HEK293 (cell line): ENCODE measurements at regions not wholly inside any gene's neighbourhood (a gene's known extent, or its start where the extent isn't known, plus 50 kb on each side); places are given as distances from the start of the nearest gene placed in this dataset.

Experiments
- ZBTB20 ChIP-seq: fragments of 450-650 bp; formaldehyde crosslinking; IDR thresholded peaks from 2 replicates; pipeline ENCODE4 v1.5.1; 2016; ENCODE audit warnings: missing biosample characterization, missing genetic modification characterization
- ZBTB26 ChIP-seq: fragments of 450-650 bp; formaldehyde crosslinking; optimal IDR thresholded peaks from 2 replicates; pipeline ENCODE3; 2016; ENCODE audit warnings: missing biosample characterization, mild to moderate bottlenecking, missing genetic modification characterization
- ZBTB8A ChIP-seq: fragments of 450-650 bp; formaldehyde crosslinking; IDR thresholded peaks from 2 replicates; pipeline ENCODE4 v1.5.1; 2016; ENCODE audit warnings: missing biosample characterization, missing genetic modification characterization
- ZNF654 ChIP-seq: fragments of 450-650 bp; formaldehyde crosslinking; IDR thresholded peaks from 2 replicates; pipeline ENCODE4 v1.5.1; 2016; ENCODE audit warnings: low read depth, missing biosample characterization, missing genetic modification characterization
- TF ChIP-seq, protein P1 (sequence below): fragments of 450-650 bp; formaldehyde crosslinking; IDR thresholded peaks from 2 replicates; pipeline ENCODE4 v1.5.1; 2016; ENCODE audit warnings: missing biosample characterization, missing genetic modification characterization

GRCh38 chr19:31055454-31055853, 293.8 kb downstream of the TSHZ3 start:
- TF ChIP-seq ZBTB26 (tag by site-specific recombination) = no peak
- TF ChIP-seq, protein P1, sequence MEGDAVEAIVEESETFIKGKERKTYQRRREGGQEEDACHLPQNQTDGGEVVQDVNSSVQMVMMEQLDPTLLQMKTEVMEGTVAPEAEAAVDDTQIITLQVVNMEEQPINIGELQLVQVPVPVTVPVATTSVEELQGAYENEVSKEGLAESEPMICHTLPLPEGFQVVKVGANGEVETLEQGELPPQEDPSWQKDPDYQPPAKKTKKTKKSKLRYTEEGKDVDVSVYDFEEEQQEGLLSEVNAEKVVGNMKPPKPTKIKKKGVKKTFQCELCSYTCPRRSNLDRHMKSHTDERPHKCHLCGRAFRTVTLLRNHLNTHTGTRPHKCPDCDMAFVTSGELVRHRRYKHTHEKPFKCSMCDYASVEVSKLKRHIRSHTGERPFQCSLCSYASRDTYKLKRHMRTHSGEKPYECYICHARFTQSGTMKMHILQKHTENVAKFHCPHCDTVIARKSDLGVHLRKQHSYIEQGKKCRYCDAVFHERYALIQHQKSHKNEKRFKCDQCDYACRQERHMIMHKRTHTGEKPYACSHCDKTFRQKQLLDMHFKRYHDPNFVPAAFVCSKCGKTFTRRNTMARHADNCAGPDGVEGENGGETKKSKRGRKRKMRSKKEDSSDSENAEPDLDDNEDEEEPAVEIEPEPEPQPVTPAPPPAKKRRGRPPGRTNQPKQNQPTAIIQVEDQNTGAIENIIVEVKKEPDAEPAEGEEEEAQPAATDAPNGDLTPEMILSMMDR (tag by site-specific recombination) = no peak
- TF ChIP-seq ZBTB8A (tag by site-specific recombination) = no peak
- TF ChIP-seq ZBTB20 = no peak
- no peak for TF ChIP-seq ZNF654
